ENCODE measurements at regions not wholly inside any gene's neighbourhood (a gene's known extent, or its start where the extent isn't known, plus 50 kb on each side); places are given as distances from the start of the nearest gene placed in this dataset.

- TF ChIP-seq REST (IDR thresholded peaks at IDR 0.05; ENCODE audit: low read depth) (no peak), MAX (IDR thresholded peaks at IDR 0.05) (no peak), RAD21 (IDR thresholded peaks at IDR 0.05; ENCODE audit: low read depth) (no peak), JUND (IDR thresholded peaks at IDR 0.05) (no peak), CBX3 (IDR thresholded peaks at IDR 0.05; ENCODE audit: low read depth) (no peak), POLR2A (IDR thresholded peaks at IDR 0.05; ENCODE audit: borderline replicate concordance, extremely low read depth, insufficient read depth, insufficient read length) (no peak)
These were observed 456.5 kb downstream of the EIPR1 start (continued) for GRCh38 chr2:2921011-2921720.

- Histone ChIP-seq H3K4me3 (replicated peaks in 1 of 2; ENCODE audit: low read depth in 1 of 2, low read length in 2 of 2) (no peak overlapping the region), H3K4me1 (ENCODE audit: control insufficient read depth in 1 of 2, insufficient read depth in 2 of 2, low read length in 2 of 2) (no peaks in the 10 kb centered on the region), H3K27ac (ENCODE audit: low read depth, low read length) (no peak overlapping the region), H3K9ac (ENCODE audit: low read length) (no peak overlapping the region), H3K79me2 (ENCODE audit: insufficient read depth, low read length) (no peaks in the 10 kb centered on the region), H3K27me3 (ENCODE audit: insufficient read depth, low read length) (peaks cover 3% of the 10 kb centered on the region; the same call in 1 of the 2 replicates), H3K9me2 (ENCODE audit: insufficient read depth) (no peaks in the 10 kb centered on the region), H2AFZ (ENCODE audit: low read depth, low read length, poor library complexity, severe bottlenecking) (no peak overlapping the region), H3K36me3 (ENCODE audit: control insufficient read depth in 1 of 2, insufficient read depth in 2 of 2, low read length in 2 of 2) (no peaks in the 10 kb centered on the region), H3K4me2 (ENCODE audit: low read length) (no peak overlapping the region), H4K20me1 (ENCODE audit: insufficient read depth) (no peaks in the 10 kb centered on the region), H3K9me3 (ENCODE audit: control insufficient read depth in 1 of 2, insufficient read depth in 1 of 2, low read depth in 1 of 2, low read length in 2 of 2) (0 out of 4 replicates have a peak, but pooled peaks cover 0 to 6% of the 10 kb centered on the region in 2 experiments)
- ATAC-seq (no peak), DNase-seq (ENCODE audit: low read depth, low spot score) (no peak)
- intact Hi-C loops (cut with micrococcal nuclease) = no loop called here
- CTCF ChIA-PET = no interaction called here
- no TSS peak for BruUV-seq (replicated peaks)
- RAD21 ChIA-PET (ENCODE audit: low non-redundant PET in 1 of 2, low total read pairs in 2 of 2, uncharacterized antibody in 2 of 2, unreplicated experiment in 2 of 2) = no interaction called here
- POLR2A ChIA-PET = no interaction called here
- TF ChIP-seq SP1 (IDR thresholded peaks at IDR 0.05; ENCODE audit: low read depth) (no peak), EZH2phosphoT487 (IDR thresholded peaks at IDR 0.05; ENCODE audit: borderline replicate concordance) (no peak), SIN3A (IDR thresholded peaks at IDR 0.05; ENCODE audit: low read depth) (no peak), ZFX (IDR thresholded peaks at IDR 0.05) (no peak), REST (IDR thresholded peaks at IDR 0.05; ENCODE audit: low read depth) (no peak), ZNF274 (IDR thresholded peaks at IDR 0.05; ENCODE audit: low read depth, low read length) (no peak), JUND (IDR thresholded peaks at IDR 0.05) (no peak), ATF3 (IDR thresholded peaks at IDR 0.05) (no peak), RAD21 (IDR thresholded peaks at IDR 0.05; ENCODE audit: low read depth) (no peak), CEBPB (IDR thresholded peaks at IDR 0.05; ENCODE audit: low read depth) (no peak), CTCF (IDR thresholded peaks at IDR 0.05 in 2 of 3, conservative IDR thresholded peaks at IDR 0.05 in 1 of 3; ENCODE audit: borderline replicate concordance in 1 of 3, insufficient read depth in 1 of 3, low read depth in 2 of 3, low read length in 2 of 3) (no peak)
These were observed 457.8 kb downstream of the EIPR1 start for GRCh38 chr2:2919574-2920365.

Data from HCT116 (cell line).